WTC11 (cell line): ENCODE measurements at regions not wholly inside any gene's neighbourhood (a gene's known extent, or its start where the extent isn't known, plus 50 kb on each side); places are given as distances from the start of the nearest gene placed in this dataset.

Experiments
- ATAC-seq: fragments of 200-7000 bp; cut with Tn5 transposase; 2 replicates; pipeline ENCODE4 v1.10.0; 2021; ENCODE audit warnings: mild to moderate bottlenecking, moderate library complexity
- CTCF ChIA-PET: fragments of 300-600 bp; sonication (Branson Sonifier 250); formaldehyde crosslinking; loops from one replicate; lab custom pipeline; 2021; ENCODE audit warnings: antibody characterized with exemption; lab: Charles Lee
- POLR2A ChIA-PET: fragments of 350-600 bp; sonication (Branson Sonifier 250); formaldehyde crosslinking; loops from one replicate; lab custom pipeline; 2021; ENCODE audit warnings: antibody characterized with exemption; lab: Charles Lee
- DNase-seq: peaks from one replicate; pipeline ENCODE4 v3.0.0; 2021; ENCODE audit warnings: low spot score
- H3K27ac Mint-ChIP-seq: 2 replicates; pipeline ENCODE4 v1.8.0; 2021; ENCODE audit warnings: mixed read lengths
- H3K27me3 Mint-ChIP-seq: 2 replicates; pipeline ENCODE4 v1.8.0; 2021; ENCODE audit warnings: low read depth, mild to moderate bottlenecking, moderate library complexity, mixed read lengths
- H3K36me3 Mint-ChIP-seq: 2 replicates; pipeline ENCODE4 v1.8.0; 2021; ENCODE audit warnings: mixed read lengths
- H3K4me1 Mint-ChIP-seq: 2 replicates; pipeline ENCODE4 v1.8.0; 2022; ENCODE audit warnings: mixed read lengths
- H3K4me3 Mint-ChIP-seq: 2 replicates; pipeline ENCODE4 v1.8.0; 2021; ENCODE audit warnings: mild to moderate bottlenecking, moderate library complexity, mixed read lengths
- H3K9me3 Mint-ChIP-seq: 2 replicates; pipeline ENCODE4 v1.8.0; 2021; ENCODE audit warnings: mixed read lengths
- CREB1 ChIP-seq: sonication (generic); formaldehyde crosslinking; IDR thresholded peaks from 2 replicates; pipeline ENCODE4 v1.8.0; 2023; ENCODE audit warnings: mild to moderate bottlenecking, missing genetic modification reagents
- EMX1 ChIP-seq: fragments of 250-450 bp; sonication (Bioruptor Pico); IDR thresholded peaks from 2 replicates; pipeline ENCODE4 v1.8.0; 2021; ENCODE audit warnings: mild to moderate bottlenecking
- GTF2I ChIP-seq: fragments of 250-450 bp; sonication (Bioruptor Pico); conservative IDR thresholded peaks from 2 replicates; pipeline ENCODE4 v1.4.0; 2021; ENCODE audit warnings: mild to moderate bottlenecking
- HMGA2 ChIP-seq: fragments of 250-450 bp; sonication (Bioruptor Pico); IDR thresholded peaks from 2 replicates; pipeline ENCODE4 v1.4.0; 2021; ENCODE audit warnings: mild to moderate bottlenecking, moderate library complexity
- KAT7 ChIP-seq: sonication (generic); formaldehyde crosslinking; IDR thresholded peaks from 2 replicates; pipeline ENCODE4 v1.8.1; 2023; ENCODE audit warnings: missing genetic modification reagents, mild to moderate bottlenecking, borderline replicate concordance
- NFATC4 ChIP-seq: fragments of 250-450 bp; sonication (Bioruptor Pico); IDR thresholded peaks from 2 replicates; pipeline ENCODE4 v1.9.0; 2021; ENCODE audit warnings: mild to moderate bottlenecking
- NFYB ChIP-seq: sonication (generic); formaldehyde crosslinking; conservative IDR thresholded peaks from 2 replicates; pipeline ENCODE4 v1.8.0; 2022; ENCODE audit warnings: low read depth, missing genetic modification reagents
- RORB ChIP-seq: fragments of 250-450 bp; sonication (Bioruptor Pico); IDR thresholded peaks from 2 replicates; pipeline ENCODE4 v1.9.0; 2021; ENCODE audit warnings: mild to moderate bottlenecking
- ZNF121 ChIP-seq: sonication (generic); formaldehyde crosslinking; IDR thresholded peaks from 2 replicates; pipeline ENCODE4 v1.8.0; 2023; ENCODE audit warnings: missing genetic modification reagents
- ZNF138 ChIP-seq: sonication (generic); formaldehyde crosslinking; conservative IDR thresholded peaks from 2 replicates; pipeline ENCODE4 v1.8.1; 2022; ENCODE audit warnings: mild to moderate bottlenecking, moderate library complexity, missing genetic modification reagents
- ZNF232 ChIP-seq: sonication (generic); formaldehyde crosslinking; IDR thresholded peaks from 2 replicates; pipeline ENCODE4 v1.8.0; 2022; ENCODE audit warnings: mild to moderate bottlenecking, missing genetic modification reagents
- ZNF281 ChIP-seq: sonication (generic); formaldehyde crosslinking; IDR thresholded peaks from 2 replicates; pipeline ENCODE4 v1.8.0; 2023; ENCODE audit warnings: mild to moderate bottlenecking, missing genetic modification reagents
- ZNF396 ChIP-seq: fragments of 250-450 bp; sonication (Bioruptor Pico); IDR thresholded peaks from 2 replicates; pipeline ENCODE4 v1.8.0; 2021; ENCODE audit warnings: mild to moderate bottlenecking, moderate library complexity, borderline replicate concordance
- TF ChIP-seq, protein P1 (sequence below): sonication (generic); formaldehyde crosslinking; conservative IDR thresholded peaks from 2 replicates; pipeline ENCODE4 v1.8.1; 2023; ENCODE audit warnings: mild to moderate bottlenecking, low read depth, missing genetic modification reagents, moderate library complexity
- TF ChIP-seq, protein P2 (sequence below): sonication (generic); formaldehyde crosslinking; IDR thresholded peaks from 2 replicates; pipeline ENCODE4 v1.8.0; 2022; ENCODE audit warnings: mild to moderate bottlenecking, missing genetic modification reagents
- TF ChIP-seq, protein P3 (sequence below): sonication (generic); formaldehyde crosslinking; IDR thresholded peaks from 2 replicates; pipeline ENCODE4 v1.8.0; 2022; ENCODE audit warnings: missing genetic modification reagents
- TF ChIP-seq, protein P4 (sequence below): fragments of 250-450 bp; sonication (Bioruptor Pico); IDR thresholded peaks from 2 replicates; pipeline ENCODE4 v1.9.0; 2021; ENCODE audit warnings: mild to moderate bottlenecking

DNA sequence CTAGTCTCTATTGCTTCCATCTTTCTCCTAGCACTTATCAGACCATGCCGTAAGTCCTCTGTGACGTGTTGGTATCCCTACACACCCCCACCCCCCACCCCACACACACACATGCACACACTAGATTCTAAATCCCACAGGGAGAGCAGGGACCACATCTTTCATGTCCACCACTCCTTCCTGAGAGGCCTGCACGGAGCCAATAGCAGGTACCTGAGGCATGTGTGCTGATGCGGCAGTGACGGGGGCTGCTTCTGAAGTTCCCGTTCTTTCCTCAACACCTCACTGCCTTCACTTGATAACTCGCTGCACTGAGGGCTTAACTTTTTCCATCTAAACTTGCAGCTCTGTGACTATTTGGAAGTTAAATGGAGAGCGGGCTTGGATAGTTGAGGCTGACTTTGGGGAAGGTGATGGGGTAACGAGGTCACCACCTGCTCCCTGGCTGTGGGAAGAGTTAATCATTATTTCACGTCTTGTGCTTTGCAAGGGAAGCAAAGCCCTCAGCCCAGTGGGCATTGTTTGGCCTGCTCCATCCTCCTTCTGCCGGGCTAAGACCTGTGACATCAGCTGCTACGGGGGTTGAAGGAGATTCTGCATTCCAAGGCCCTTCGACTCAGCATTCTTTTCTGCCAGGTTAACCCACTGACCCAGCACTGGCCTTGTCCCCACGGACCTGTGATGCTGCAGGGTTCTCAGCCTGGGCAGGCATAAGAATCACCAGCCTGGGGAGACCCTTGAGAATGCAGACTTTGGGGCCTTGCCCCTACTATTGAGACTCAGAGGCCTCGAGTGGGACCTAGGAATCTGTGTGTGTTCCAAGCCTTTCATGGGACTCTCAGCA is 187.8 kb downstream of the ANKRD60 start:
- Mint-ChIP-seq H3K36me3 (no peaks in the 10 kb centered on the region), H3K27ac (no peak overlapping the region), H3K4me1 (peaks cover 22% of the 10 kb centered on the region), H3K27me3 (peaks cover 2% of the 10 kb centered on the region; the same call in 1 of the 2 replicates), H3K4me3 (no peak overlapping the region), H3K9me3 (no peaks in the 10 kb centered on the region)
- ChIA-PET POLR2A (no interaction called here), CTCF (interaction anchor here (1.6 kb wide), 1 partner anchor 139 kb away, joined by 4 read pairs; no protein-coding TSS in a partner anchor)
- TF ChIP-seq NFYB (CRISPR knock-in tag): no peak
- TF ChIP-seq, protein P1, sequence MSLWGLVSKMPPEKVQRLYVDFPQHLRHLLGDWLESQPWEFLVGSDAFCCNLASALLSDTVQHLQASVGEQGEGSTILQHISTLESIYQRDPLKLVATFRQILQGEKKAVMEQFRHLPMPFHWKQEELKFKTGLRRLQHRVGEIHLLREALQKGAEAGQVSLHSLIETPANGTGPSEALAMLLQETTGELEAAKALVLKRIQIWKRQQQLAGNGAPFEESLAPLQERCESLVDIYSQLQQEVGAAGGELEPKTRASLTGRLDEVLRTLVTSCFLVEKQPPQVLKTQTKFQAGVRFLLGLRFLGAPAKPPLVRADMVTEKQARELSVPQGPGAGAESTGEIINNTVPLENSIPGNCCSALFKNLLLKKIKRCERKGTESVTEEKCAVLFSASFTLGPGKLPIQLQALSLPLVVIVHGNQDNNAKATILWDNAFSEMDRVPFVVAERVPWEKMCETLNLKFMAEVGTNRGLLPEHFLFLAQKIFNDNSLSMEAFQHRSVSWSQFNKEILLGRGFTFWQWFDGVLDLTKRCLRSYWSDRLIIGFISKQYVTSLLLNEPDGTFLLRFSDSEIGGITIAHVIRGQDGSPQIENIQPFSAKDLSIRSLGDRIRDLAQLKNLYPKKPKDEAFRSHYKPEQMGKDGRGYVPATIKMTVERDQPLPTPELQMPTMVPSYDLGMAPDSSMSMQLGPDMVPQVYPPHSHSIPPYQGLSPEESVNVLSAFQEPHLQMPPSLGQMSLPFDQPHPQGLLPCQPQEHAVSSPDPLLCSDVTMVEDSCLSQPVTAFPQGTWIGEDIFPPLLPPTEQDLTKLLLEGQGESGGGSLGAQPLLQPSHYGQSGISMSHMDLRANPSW (CRISPR knock-in tag): no peak
- no peak for TF ChIP-seq KAT7 (CRISPR knock-in tag)
- no peak for TF ChIP-seq ZNF138 (CRISPR knock-in tag)
- no peak for TF ChIP-seq NFATC4 (CRISPR knock-in tag)
- no peak for TF ChIP-seq EMX1 (CRISPR knock-in tag)
- TF ChIP-seq, protein P2, sequence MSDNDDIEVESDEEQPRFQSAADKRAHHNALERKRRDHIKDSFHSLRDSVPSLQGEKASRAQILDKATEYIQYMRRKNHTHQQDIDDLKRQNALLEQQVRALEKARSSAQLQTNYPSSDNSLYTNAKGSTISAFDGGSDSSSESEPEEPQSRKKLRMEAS: no peak
- no peak for TF ChIP-seq RORB (CRISPR knock-in tag)
- no peak for ATAC-seq
- no peak for DNase-seq

GRCh38 chr20:58039274-58040092 is 189.0 kb downstream of the ANKRD60 start:
- H3K4me1 Mint-ChIP-seq: peaks cover 20% of the 10 kb centered on the region
- no peak overlapping the region for H3K4me3 Mint-ChIP-seq
- ATAC-seq: no peak
- CTCF ChIA-PET: interaction anchor here (0.6 kb wide), 1 partner anchor 119 kb away, joined by 3 read pairs; no protein-coding TSS in a partner anchor
- peaks cover 2% of the 10 kb centered on the region; the same call in 1 of the 2 replicates for H3K27me3 Mint-ChIP-seq
- no peak overlapping the region for H3K27ac Mint-ChIP-seq
- no peaks in the 10 kb centered on the region for H3K9me3 Mint-ChIP-seq
- POLR2A ChIA-PET: no interaction called here
- H3K36me3 Mint-ChIP-seq: no peaks in the 10 kb centered on the region
- DNase-seq: no peak
- TF ChIP-seq ZNF396 (CRISPR knock-in tag): no peak
- TF ChIP-seq ZNF121 (CRISPR knock-in tag): no peak
- TF ChIP-seq HMGA2: no peak
- TF ChIP-seq GTF2I: no peak
- TF ChIP-seq, protein P1 (CRISPR knock-in tag): no peak
- TF ChIP-seq ZNF232 (CRISPR knock-in tag): no peak
- no peak for TF ChIP-seq ZNF281 (CRISPR knock-in tag)
- TF ChIP-seq CREB1 (CRISPR knock-in tag): no peak
- TF ChIP-seq ZNF138 (CRISPR knock-in tag): no peak
- TF ChIP-seq, protein P3, sequence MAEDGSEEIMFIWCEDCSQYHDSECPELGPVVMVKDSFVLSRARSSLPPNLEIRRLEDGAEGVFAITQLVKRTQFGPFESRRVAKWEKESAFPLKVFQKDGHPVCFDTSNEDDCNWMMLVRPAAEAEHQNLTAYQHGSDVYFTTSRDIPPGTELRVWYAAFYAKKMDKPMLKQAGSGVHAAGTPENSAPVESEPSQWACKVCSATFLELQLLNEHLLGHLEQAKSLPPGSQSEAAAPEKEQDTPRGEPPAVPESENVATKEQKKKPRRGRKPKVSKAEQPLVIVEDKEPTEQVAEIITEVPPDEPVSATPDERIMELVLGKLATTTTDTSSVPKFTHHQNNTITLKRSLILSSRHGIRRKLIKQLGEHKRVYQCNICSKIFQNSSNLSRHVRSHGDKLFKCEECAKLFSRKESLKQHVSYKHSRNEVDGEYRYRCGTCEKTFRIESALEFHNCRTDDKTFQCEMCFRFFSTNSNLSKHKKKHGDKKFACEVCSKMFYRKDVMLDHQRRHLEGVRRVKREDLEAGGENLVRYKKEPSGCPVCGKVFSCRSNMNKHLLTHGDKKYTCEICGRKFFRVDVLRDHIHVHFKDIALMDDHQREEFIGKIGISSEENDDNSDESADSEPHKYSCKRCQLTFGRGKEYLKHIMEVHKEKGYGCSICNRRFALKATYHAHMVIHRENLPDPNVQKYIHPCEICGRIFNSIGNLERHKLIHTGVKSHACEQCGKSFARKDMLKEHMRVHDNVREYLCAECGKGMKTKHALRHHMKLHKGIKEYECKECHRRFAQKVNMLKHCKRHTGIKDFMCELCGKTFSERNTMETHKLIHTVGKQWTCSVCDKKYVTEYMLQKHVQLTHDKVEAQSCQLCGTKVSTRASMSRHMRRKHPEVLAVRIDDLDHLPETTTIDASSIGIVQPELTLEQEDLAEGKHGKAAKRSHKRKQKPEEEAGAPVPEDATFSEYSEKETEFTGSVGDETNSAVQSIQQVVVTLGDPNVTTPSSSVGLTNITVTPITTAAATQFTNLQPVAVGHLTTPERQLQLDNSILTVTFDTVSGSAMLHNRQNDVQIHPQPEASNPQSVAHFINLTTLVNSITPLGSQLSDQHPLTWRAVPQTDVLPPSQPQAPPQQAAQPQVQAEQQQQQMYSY: no peak
- TF ChIP-seq, protein P4, sequence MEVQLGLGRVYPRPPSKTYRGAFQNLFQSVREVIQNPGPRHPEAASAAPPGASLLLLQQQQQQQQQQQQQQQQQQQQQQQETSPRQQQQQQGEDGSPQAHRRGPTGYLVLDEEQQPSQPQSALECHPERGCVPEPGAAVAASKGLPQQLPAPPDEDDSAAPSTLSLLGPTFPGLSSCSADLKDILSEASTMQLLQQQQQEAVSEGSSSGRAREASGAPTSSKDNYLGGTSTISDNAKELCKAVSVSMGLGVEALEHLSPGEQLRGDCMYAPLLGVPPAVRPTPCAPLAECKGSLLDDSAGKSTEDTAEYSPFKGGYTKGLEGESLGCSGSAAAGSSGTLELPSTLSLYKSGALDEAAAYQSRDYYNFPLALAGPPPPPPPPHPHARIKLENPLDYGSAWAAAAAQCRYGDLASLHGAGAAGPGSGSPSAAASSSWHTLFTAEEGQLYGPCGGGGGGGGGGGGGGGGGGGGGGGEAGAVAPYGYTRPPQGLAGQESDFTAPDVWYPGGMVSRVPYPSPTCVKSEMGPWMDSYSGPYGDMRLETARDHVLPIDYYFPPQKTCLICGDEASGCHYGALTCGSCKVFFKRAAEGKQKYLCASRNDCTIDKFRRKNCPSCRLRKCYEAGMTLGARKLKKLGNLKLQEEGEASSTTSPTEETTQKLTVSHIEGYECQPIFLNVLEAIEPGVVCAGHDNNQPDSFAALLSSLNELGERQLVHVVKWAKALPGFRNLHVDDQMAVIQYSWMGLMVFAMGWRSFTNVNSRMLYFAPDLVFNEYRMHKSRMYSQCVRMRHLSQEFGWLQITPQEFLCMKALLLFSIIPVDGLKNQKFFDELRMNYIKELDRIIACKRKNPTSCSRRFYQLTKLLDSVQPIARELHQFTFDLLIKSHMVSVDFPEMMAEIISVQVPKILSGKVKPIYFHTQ (CRISPR knock-in tag): no peak
- TF ChIP-seq EMX1 (CRISPR knock-in tag): no peak
